HPDE6-E6E7 (cell line): ENCODE measurements at regions not wholly inside any gene's neighbourhood (a gene's known extent, or its start where the extent isn't known, plus 50 kb on each side); places are given as distances from the start of the nearest gene placed in this dataset.
"Not testable (repeated sequence)": the region's sequence is repeated elsewhere in the genome, so short reads cannot be mapped to it uniquely, and the experiment has no call there.

ENCODE experiments used
- DNase-seq: peaks from one replicate; pipeline ENCODE4 v3.0.0; 2011; ENCODE audit warnings: missing footprints; ENCODE audit errors: extremely low spot score

DNA sequence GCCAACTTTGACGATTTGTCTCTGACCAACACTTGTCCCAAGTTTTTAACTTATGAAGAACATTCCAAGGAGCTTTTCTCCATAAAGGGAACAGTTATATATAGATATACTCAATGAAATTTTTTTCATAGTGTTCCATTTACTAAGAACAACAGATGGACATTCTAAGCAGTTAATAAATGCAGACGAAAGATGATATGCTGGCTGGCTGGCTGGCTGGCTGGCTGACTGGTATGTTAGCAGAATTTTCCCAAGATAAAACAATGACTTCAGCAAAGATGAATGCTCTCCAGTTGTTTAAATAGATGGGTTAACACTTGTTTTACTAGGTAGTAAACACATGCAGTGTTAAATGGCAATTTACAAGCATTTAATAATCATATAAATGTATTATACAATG lies 62.2 kb downstream of the SPANXN3 start:
- DNase-seq: no peak

DNA sequence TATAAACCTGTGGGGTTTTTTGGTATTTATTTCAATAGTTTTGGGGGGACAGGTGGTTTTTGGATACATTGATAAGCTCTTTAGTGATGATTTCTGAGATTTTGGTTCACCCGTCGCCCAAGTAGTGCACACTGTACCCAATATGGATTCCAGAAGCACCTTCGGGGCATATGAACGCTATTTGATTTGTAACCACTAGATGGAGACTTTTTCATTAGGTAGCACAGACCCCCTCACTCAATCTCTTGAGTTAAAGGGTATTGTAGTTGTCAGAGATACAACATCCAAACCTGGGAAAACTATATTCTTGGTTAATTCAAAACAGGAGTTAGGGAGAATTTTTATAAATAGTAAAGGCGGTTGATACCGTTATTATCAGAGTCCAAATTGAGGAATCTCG lies 79.8 kb downstream of the SPANXN3 start:
- DNase-seq: no peak

DNA sequence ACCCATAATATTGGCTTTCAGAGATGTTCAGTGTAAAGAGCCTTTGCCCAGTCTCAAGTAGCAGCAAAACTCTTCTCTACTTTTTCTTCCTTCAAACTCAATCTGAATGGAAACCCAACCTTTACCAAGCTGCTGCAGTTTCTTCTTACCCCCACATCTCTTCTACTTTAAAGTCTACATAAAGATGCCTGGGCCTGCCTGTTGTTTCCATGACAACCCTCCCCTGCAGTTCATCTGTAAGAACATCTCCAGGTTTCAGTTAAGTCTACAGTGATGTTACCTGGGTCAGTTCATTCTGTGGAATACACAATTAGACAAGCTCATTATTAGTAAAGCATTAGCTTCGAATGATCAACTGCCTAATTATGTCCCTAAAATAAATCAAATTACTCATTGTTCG lies 81.4 kb downstream of the SPANXN3 start:
- no peak for DNase-seq

DNA sequence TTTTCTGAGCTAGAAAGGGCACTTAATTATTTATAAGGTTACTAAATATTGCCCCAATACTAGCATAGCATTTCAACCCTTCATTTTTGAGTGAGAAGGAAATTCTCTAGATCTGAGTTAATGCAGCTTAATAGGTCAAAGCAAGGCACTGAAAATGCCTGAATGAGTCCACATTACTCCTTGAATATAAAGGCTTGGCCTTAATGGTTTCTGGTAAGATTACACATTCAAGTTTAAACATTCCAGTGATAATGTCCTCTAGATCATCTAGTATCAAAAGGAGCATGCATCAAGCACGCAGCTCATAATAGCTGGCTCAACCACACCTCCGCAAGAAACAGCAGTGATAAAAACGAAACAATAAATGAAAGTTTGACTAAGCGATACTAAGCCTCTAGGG lies 87.5 kb downstream of the SPANXN3 start:
- no peak for DNase-seq

DNA sequence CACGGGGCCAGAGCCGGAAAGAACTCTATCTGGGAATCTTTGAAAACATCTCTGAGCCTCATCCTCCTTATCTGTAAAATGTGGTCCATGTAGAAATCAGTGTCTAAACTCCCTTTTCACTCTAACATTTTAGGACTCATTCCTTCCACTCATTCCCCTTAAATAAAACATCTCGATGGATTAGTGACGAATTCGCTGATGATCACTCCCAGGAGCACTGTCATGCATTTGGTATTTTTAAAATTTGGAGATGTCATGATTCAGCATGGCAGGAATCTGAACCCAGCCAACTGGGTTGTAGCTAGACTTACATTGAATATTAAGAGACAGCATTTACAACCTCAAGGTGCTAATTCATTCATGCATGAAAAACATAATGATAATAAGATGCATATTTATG lies 88.1 kb downstream of the SPANXN3 start:
- DNase-seq: no peak

DNA sequence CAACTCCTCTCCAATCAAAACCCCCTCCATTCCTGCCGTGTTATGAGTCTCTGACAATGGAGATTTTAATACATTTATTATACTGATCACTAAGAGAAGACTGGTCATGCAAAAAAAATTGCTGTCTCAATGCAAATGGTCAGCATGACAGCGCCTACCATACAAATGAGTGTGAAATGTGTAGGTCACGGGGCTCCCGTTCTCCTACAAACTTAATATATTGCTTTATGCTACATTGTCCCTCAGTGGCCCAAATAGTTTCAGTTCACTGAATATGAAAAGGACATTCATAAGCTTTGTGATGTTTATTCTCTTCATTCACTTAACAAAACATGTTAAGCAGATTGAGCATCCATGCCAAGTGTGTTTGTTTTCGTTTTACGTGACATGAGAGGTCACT lies 116.1 kb downstream of the SPANXN3 start:
- DNase-seq: no peak

DNA sequence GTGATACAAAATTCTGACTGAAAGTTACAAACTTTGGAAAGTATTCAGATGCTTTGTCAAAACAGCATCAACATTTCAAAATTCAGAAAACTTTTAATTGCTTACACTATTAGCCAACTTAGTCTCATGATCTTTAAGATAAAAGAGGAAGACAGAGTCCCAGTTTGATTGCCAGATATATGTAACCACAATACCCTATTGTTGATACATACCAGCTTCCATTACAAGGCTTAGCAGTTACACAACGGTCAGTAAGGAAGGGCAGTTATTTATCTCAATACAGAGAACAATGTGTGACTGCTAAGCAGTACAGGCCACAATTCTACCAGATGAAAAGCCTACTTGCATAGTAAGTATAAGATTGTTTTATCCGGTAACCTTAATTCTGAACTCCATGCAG lies 138.4 kb downstream of the SPANXN3 start:
- DNase-seq: no peak

DNA sequence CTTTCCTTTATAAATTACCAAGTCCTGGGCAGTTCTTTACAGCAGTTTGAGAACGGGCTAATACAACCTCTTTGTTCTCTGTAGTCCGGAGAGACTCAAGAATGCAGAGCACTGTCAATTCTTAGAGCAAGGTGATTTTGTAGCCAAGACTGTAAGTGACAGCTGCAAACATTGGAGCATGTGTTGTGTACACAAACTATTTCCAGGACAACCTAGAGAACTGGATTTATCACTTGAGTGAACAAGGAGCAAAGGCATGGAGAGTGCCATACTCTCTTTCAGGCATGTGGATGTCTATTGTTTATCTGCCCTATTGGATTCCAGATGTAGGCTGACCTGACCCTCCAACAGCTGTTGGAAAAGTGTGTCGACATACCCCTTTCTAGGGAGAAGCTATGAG lies 153.9 kb downstream of the SPANXN3 start:
- DNase-seq: no peak

DNA sequence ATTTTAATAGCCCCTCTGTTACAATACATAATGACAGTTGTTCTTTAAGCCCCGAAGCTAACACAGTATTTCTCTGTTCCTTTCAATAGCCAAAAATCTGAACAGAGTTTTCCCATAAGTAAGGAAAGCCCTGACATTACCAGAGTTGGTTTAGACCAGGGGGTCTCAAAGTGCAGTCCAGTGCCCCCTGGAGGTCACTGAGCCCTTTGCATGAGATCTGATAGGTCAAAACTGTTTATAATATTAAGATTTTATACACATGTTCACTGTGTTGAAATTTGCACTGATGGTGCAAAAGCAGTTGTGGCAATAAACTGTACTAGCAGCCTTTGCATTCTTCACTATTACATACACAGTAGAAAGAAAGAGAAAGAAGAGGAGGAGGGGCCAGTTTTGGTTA lies 177.1 kb downstream of the SPANXN3 start:
- DNase-seq: no peak

DNA sequence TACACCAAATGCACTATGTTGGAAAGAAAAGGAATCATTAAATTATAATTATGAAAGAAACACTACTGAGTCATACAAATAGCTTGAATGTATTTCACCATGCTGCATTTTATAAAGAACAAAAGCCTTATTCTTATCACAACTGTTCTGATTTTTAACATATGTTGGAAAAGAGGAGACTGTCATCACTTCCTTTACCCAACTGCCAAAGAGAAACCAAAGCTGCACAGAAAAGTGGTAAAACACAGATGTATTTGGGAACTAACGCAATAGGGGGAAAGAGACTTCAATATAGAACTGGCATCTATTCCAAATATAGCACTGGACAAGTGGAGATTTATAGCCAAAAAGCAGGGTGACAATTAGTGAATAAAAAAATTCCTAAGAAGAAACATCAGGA lies 181.0 kb downstream of the SPANXN3 start:
- DNase-seq: no peak

DNA sequence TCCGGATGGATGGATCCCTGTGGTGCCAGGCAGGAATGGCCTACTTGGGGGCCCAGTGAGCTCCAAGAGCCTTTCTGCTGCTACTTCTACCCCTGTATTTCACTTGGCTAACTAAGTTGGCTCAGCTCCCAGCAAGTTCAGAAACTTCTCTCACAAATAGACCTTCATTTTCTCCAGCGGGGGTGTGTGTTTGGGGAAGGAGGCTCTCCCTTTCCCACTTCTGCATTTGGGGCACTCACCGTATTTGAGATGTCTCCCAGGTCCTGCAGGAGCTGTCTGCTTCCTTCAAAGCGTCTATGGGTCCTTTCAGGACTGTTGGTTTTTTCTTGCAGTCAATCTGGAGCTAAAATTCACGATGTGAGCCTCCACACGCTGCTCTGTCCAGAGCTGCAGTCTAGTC lies 197.7 kb downstream of the SPANXN3 start:
- DNase-seq: no peak

DNA sequence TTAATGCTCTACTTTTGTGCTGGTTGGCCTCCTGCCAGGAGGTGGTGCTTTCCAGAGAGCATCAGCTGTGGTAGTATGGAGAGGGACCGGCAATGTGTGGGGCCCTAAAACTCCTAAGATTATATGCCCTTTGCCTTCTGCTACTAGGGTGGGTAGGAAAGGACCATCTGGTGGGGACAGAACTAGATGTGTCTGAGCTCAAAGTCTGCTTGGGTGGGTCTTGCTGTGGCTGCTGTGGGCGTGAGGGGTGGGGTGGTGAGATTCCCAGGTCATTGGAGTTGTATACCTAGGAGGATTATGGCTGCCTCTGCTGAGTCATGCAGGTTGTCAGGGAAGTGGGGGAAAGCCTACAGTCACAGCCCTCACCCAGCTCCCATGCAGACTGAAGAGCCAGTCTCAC lies 198.4 kb downstream of the SPANXN3 start:
- DNase-seq: not testable (repeated sequence)

DNA sequence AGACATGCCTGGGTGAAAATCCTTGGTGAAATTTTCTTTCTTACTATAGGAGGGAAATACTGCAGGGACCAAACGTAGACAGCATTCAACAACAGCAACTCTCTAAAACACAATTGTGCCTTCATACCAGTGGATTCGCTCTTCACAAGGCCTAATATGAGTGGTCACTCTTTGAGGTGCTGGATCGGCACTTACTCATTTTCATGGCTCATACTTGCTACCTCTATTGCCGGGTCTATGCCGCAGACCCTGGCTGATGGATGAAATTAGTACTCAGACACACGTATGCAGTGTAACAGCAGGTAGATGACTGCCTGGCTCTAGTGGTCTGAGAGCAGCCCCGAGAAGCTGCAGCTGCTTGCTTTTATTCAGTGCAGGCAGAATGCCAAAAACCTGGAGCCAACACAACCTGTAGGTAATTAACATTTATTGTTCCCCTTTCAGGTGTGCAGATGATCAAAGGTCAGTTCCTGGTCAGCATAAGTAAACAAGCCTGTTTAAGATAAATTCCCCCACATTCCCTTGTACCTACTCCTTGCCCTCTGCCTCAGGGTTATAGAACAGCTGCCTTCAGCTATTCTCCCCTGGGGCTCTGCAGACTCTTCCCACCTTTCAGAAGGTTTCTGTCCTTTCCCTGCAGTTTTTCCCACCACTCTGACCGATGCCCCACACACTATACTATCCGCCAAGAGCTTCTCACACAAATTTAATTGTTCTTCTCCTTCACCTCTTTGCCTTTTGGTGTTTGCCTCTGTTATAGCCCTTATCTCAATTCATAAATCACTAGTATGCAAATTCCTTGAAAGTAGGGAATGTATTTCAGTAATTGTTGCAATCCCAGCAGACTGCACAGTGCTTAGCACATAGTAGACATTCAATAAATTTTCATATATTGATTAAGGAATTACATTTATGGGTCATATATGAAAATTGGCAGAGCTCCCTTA lies 210.0 kb downstream of the SPANXN3 start:
- no peak for DNase-seq

DNA sequence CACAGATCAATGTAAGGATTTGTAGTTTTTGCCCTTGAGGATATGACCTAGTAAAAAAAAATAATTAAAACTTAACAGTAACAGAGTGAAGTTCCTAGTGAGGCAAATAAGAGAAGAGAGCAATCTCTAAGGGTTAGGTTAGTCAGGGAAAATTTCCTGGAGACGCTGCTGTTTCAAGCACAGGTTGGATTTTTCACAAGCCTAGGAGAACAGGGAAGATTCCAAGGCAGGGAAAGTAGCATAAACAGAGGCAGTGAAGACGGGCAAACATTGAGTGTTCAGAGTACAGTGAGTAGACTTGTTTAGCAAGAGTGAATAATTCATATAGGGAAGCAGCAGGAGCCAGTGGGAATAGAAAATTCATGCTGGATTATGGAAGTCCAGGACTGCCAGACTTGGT lies 212.8 kb downstream of the SPANXN3 start:
- no peak for DNase-seq

DNA sequence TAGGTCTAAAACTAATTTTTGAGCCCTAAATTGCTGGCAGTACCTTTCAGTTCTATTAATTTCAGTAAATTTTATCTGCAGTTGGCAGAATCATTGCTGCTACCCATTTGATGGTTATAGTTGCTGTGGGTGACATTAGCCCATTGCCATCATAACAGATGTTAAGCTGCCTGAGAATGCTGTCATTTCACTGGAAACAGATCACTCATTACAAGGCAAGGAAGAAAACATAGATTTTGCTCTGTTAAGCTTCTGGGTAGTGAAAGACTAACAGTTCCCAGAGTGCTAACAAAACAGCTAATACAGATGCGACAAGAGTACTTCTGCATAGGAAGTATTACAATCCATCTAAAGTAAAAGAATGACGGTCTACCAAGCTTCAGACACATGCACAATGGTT lies 213.2 kb downstream of the SPANXN3 start:
- DNase-seq: no peak

DNA sequence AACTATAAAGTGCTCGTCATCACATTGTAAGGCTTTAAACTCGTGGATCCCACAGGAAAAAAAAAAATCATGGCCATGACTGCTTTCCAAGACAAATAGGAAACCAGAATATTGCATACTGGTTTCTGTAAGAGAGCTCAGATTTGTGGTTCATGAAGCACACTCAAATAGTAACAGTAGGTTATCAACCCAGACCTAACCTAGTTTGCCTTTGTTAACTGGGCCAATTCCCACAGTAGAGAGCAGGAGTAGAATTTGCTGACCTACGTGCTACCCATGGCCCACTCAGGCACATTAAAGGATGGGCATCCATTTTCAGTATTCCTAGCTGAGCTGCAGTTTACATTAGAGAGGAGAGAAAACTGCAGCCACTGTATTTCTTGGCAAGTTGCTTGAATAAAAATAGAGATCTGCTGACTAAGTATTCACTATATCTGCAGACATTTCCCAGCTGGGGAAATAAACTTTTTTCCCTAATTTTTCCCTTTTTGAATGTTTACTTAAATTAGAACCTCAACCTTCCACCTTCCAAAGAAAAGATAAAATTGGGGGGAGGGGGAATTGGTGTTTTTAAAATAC lies 218.5 kb downstream of the SPANXN3 start:
- DNase-seq: no peak

DNA sequence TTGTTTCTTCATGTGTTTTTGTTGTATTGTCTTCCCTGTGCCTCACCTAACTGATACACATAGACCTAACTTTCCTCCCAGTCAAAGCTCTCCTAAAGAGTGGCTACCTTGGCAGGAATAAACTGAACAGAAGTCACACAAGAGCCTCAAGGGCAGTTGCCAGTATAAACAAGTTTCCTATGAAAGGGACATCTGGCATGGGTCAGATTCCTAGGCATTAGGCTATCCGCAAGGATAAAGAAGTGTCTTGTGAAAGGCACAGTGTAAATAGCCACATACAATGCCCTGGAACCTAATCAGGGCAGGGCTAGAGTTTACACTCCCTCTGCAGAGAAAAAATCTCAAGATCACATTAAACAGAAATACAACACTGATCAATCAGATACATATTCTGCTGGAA lies 220.8 kb downstream of the SPANXN3 start:
- DNase-seq: no peak

DNA sequence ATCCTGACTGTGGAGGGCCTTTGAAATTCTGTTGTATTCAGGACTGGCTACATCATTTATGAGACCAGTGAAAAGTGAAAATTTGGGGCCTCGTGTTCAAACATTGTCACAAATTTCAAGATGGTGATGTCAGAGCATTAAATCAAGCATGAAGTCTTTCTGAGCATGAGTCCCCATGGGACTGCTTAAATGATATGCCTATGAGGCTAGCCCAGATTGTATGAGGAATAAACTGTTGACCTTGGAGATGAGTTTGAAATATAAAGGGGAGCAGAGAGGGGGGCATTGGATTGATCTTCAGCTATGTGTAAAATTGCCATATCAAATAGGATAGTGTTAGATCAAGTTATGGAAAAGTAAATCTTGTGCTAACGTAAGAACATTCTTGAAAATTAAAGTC lies 230.0 kb downstream of the SPANXN3 start:
- no peak for DNase-seq

DNA sequence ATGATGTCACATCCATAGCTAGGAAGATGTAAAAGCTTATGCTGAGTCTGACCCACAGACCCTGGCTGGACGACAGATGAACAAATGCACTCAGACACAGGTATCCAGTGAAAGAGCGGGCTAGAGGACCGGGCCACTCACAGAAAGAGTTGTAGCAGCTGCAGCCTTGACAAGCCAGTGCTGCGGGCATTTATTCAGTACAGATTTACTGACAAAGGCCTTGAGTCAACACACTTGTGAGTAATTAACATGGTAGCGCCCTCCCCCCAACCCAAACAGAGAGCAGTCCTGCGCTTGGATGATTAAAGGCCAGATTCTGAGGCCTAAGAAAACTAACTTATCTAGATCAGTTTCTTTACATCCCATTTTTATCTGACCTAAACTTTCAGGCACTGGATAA lies 244.6 kb downstream of the SPANXN4 start:
- DNase-seq: no peak

DNA sequence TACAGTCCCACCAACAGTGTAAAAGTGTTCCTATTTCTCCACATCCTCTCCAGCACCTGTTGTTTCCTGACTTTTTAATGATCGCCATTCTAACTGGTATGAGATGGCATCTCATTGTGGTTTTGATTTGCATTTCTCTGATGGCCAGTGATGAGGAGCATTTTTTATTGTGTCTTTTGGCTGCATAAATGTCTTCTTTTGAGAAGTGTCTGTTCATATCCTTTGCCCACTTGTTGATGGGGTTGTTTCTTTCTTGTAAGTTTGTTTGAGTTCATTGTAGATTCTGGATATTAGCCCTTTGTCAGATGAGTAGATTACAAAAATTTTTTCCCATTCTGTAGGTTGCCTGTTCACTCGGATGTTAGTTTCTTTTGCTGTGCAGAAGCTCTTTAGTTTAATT lies 218.9 kb downstream of the SPANXN4 start:
- not testable (repeated sequence) for DNase-seq

DNA sequence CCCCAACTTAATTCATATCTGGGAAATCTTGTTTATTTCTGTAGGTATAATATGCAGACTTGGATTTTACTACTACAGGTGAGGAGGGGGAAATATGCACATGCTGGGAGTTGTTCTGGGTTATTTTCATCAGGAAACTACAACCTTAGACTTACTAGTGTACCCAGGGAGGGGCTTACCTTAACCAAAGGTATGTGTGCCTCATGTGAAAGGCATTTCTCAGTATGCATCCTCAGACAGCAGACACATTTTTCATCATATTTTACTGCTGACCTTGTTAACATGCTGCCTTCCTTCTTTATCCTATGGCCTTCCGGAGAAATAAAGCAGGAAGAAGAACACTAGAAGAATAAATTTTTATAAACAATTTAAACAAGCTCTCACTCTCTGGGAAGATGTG lies 214.9 kb downstream of the SPANXN4 start:
- DNase-seq: peak; percentile 6

DNA sequence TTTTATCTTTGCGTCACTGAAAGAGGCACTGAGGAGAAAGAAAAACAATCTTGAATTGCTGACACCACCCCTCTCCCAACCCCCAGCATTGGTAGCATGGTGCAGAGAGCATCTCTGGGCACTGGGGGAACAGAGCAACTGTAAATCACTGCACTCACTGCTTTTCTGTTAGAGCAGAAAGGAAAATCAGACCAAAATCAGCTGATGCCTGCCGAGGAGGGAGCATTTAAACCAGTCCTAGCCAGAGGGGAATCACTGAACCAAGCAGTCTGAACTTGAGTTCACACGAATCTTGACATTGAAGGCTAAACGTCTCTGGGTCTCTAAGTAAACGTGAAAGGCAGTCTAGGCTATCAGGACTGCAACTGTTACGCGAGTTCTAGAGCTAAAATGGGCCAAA lies 205.8 kb downstream of the SPANXN4 start:
- no peak for DNase-seq

DNA sequence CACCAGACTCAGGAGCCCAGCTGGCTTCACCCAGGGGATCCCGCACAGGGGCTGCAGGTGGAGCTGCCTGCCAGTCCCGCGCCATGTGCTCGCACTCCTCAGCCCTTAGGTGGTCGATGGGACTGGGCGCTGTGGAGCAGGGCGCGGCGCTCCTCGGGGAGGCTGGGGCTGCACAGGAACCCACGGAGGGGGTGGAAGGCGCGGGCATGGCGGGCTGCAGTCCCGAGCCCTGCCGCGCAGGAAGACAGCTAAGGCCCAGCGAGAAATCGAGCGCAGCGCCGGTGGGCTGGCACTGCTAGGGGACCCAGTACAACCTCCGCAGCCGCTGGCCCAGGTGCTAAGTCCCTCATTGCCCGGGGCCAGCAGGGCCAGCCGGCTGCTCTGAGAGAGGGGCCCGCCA lies 202.9 kb downstream of the SPANXN4 start:
- DNase-seq: not testable (repeated sequence)

DNA sequence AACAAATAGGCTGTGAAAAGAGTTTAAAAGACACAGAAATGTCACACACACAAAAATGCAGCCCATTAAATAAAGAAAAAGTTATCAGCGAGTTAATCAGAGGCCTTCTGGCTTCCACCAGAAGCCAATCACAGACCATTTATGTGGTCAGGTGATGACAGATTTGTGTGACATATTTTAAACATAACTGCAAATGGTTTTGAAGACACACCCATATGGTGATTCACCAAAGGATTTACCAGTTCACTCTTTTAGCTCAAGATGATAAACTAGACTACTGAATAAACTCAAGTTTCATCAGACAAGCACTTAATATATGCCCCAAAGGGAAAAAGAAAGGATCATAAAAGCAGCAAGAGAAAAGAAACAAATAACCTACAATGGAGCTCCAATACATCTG lies 181.2 kb downstream of the SPANXN4 start:
- DNase-seq: no peak
